ENCODE measurements at regions not wholly inside any gene's neighbourhood (a gene's known extent, or its start where the extent isn't known, plus 50 kb on each side); places are given as distances from the start of the nearest gene placed in this dataset.

GRCh38 chr1:239829535-239829934 lies 262.1 kb upstream of the FMN2 start:
- TF ChIP-seq, protein P1, sequence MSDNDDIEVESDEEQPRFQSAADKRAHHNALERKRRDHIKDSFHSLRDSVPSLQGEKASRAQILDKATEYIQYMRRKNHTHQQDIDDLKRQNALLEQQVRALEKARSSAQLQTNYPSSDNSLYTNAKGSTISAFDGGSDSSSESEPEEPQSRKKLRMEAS (IDR thresholded peaks at IDR 0.05; ENCODE audit: low read depth, low read length): no peak
- TF ChIP-seq, protein P2, sequence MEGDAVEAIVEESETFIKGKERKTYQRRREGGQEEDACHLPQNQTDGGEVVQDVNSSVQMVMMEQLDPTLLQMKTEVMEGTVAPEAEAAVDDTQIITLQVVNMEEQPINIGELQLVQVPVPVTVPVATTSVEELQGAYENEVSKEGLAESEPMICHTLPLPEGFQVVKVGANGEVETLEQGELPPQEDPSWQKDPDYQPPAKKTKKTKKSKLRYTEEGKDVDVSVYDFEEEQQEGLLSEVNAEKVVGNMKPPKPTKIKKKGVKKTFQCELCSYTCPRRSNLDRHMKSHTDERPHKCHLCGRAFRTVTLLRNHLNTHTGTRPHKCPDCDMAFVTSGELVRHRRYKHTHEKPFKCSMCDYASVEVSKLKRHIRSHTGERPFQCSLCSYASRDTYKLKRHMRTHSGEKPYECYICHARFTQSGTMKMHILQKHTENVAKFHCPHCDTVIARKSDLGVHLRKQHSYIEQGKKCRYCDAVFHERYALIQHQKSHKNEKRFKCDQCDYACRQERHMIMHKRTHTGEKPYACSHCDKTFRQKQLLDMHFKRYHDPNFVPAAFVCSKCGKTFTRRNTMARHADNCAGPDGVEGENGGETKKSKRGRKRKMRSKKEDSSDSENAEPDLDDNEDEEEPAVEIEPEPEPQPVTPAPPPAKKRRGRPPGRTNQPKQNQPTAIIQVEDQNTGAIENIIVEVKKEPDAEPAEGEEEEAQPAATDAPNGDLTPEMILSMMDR (IDR thresholded peaks at IDR 0.05; ENCODE audit: low read depth, low read length): no peak
- TF ChIP-seq POLR2A (IDR thresholded peaks at IDR 0.05; ENCODE audit: extremely low read depth, insufficient read length): no peak
